GM10248 (cell line): ENCODE measurements at regions not wholly inside any gene's neighbourhood (a gene's known extent, or its start where the extent isn't known, plus 50 kb on each side); places are given as distances from the start of the nearest gene placed in this dataset.

ENCODE experiments used
- CTCF ChIA-PET: fragments of 300-600 bp; sonication (Branson Sonifier 250); formaldehyde crosslinking; extraction: SDS; loops from one replicate; lab custom pipeline; 2021; ENCODE audit warnings: antibody characterized with exemption; lab: Yijun Ruan, JAX
- POLR2A ChIA-PET: fragments of 350-650 bp; sonication (Branson Sonifier 250); formaldehyde crosslinking; extraction: SDS; loops from one replicate; lab custom pipeline; 2020; ENCODE audit warnings: antibody characterized with exemption; lab: Yijun Ruan, JAX
- DNase-seq: peaks from one replicate; pipeline ENCODE4 v3.0.0; 2012; ENCODE audit errors: extremely low spot score
- CTCF ChIP-seq: IDR thresholded peaks from 2 replicates; pipeline ENCODE4 v1.5.1; 2012; ENCODE audit warnings: mild to moderate bottlenecking, low read depth; ENCODE audit errors: extremely low read depth, missing control alignments, control extremely low read depth

DNA sequence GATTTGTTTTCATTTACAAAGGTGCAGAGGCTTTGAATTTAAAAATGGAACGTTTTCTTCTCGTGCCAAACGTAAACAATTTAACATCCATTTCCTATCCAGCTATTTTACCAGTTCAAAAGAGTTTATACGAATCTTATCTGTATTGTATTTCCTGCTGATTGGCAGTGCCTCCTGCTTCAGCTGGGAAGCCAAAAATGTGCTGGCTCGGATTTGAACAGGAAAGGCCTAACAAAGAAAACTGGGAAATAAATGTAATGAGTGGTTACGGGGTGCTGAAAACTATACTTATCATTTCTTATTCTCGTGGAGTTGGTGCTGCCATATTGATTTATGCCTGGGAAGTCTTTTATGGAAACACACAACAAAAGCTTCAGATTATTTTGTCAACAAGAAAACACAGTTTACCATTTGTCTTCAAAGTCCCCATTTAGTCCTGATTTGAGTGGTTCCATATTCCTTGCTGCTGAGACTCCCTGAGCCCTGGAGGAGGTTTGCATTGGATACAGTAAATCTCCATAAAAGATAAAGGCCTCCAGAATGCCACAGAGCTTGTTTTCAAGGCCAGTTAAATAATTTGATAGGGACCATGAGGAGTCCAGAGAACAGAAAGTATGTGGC is 507.4 kb downstream of the RASEF start:
- DNase-seq: no peak
- no peak for TF ChIP-seq CTCF
- ChIA-PET POLR2A (no interaction called here), CTCF (no interaction called here)

DNA sequence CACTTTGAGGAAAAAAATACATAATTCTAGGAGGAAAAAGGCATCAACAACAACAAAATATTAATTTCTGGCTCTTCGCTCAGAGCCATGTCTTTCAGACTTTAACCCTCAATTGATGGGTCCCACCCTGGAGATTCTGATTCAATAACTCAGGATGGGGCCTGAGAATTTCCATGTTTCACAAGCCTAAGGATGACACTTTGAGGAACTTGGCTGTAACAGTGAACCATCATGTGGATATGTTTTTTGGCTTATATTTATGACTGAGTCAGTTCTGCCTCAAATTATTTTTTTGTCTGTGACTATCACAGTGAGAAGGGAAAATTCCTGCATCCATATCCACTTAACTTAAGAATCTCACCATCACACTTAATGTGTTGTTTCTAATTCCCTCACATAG is 504.6 kb downstream of the RASEF start:
- ChIA-PET POLR2A (no interaction called here), CTCF (interaction anchor here (1.2 kb wide), 1 partner anchor 15 kb away, joined by 3 read pairs; no protein-coding TSS in a partner anchor)
- TF ChIP-seq CTCF: no peak
- no peak for DNase-seq

- ChIA-PET POLR2A (no interaction called here), CTCF (no interaction called here)
- TF ChIP-seq CTCF: no peak
- no peak for DNase-seq
Observed at GRCh38 chr9:82558855-82559630, 503.9 kb downstream of the RASEF start.

- no peak for DNase-seq
- CTCF ChIA-PET: interaction anchor here (1.9 kb wide), 1 partner anchor 13 kb away, joined by 5 read pairs; no protein-coding TSS in a partner anchor
- POLR2A ChIA-PET: no interaction called here
- TF ChIP-seq CTCF: no peak
Observed at GRCh38 chr9:82560036-82560435, 502.9 kb downstream of the RASEF start.

DNA sequence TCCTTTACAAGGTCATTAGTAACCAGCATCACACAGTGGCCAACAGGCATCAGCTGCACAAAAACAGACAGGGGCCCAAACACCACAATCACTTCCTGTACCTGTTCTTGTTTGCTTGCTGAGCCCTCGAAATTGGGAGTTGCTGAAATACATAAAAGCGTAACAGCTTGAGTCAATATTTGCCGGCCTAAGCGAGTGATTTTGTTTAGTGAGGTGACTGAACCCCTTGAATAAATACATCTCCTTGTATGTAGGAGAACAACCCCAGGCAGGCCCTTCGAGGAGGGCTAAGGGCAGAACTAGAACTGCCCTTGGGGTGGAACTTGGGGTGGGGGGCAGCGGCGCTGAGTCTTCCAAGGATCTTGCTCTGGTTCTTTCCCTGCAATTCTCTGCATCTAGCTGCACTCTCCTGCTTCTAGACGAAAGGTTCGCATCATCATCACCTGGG is 502.5 kb downstream of the RASEF start:
- TF ChIP-seq CTCF: no peak
- ChIA-PET POLR2A (no interaction called here), CTCF (interaction anchor here (1.7 to 1.9 kb wide), 2 partner anchors 10 to 13 kb away, joined by 5 read pairs; no protein-coding TSS in a partner anchor)
- DNase-seq: no peak

DNA sequence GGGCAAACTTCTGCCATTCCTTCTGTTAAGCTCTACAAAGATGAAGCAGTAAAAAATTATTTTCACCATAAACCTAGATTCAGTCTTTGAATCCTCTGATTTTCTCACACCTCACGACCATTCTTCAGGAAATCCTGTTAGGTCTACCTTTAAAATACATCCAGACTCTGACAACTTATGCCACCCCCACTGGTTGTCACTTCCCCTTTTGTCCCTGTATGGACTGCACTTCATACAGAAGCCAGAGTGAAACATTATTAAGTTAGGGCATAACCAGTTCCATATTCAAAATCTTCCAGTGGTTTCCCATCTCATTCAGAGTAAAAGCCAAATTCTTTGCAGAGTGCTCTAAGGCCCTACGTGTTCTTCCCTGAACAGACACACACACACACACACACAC is 499.8 kb downstream of the RASEF start:
- no peak for DNase-seq
- CTCF ChIA-PET: no interaction called here
- TF ChIP-seq CTCF: no peak
- POLR2A ChIA-PET: no interaction called here
